HepG2 (cell line): ENCODE measurements at regions not wholly inside any gene's neighbourhood (a gene's known extent, or its start where the extent isn't known, plus 50 kb on each side); places are given as distances from the start of the nearest gene placed in this dataset.

ENCODE experiments used
- ATAC-seq: fragments of 200-7000 bp; cut with Tn5 transposase; 3 replicates; pipeline ENCODE4 v1.9.1; 2020; ENCODE audit warnings: mild to moderate bottlenecking, moderate library complexity
- BruUV-seq: library from RNA; stranded (reverse); fragments of 400-500 nt; replicated peaks from 2 replicates; lab custom pipeline; 2021; lab: Mats Ljungman, UMichigan
- CTCF ChIA-PET: fragments of 300-600 bp; formaldehyde crosslinking; extraction: SDS; loops from one replicate; lab custom pipeline; 2021; ENCODE audit warnings: low total read pairs, inconsistent platforms, low intra/inter-chr PET ratio; lab: Yijun Ruan, JAX
- POLR2A ChIA-PET: fragments of 350-600 bp; sonication (Branson Sonifier 250); formaldehyde crosslinking; loops from one replicate; lab custom pipeline; 2020; ENCODE audit warnings: antibody characterized with exemption, inconsistent platforms; lab: Yijun Ruan, JAX
- DNase-seq: peaks from one replicate; pipeline ENCODE4 v3.0.0-alpha.2; 2015; ENCODE audit warnings: low spot score
- FAIRE-seq: peaks from 3 replicates; lab custom pipeline; 2011; peaks lifted over from hg19 to GRCh38; lab: Jason Lieb, UNC
- H2AFZ ChIP-seq: one replicate; pipeline ENCODE4 v1.6.1; 2011; ENCODE audit warnings: low read length, inconsistent platforms
- H3K27ac ChIP-seq: fragments of 300-600 bp; 3 replicates; pipeline ENCODE4 v1.8.0; 2011; ENCODE audit warnings: mixed run types, mild to moderate bottlenecking, mixed read lengths, low read length, inconsistent platforms; ENCODE audit not compliant: insufficient read depth; ENCODE audit errors: extremely low read length
- H3K27me3 ChIP-seq, 2 experiments: fragments of 200-600 bp in 1 of 2; 2 replicates in 1 of 2; 3 replicates in 1 of 2; pipeline versions ENCODE4 v1.6.0 to v1.8.0; 2011; ENCODE audit warnings: low read length in 2 of 2, mild to moderate bottlenecking in 2 of 2, moderate library complexity in 2 of 2, inconsistent platforms in 1 of 2; ENCODE audit not compliant: insufficient read depth in 2 of 2, control insufficient read depth in 1 of 2
- H3K36me3 ChIP-seq, 2 experiments: fragments of 200-600 bp in 1 of 2; replicated peaks in 1 of 2; 2 replicates in 1 of 2; 3 replicates in 1 of 2; pipeline versions ENCODE4 v1.5.1 to v1.8.0; 2011; ENCODE audit warnings: low read length in 2 of 2, inconsistent platforms in 1 of 2; ENCODE audit not compliant: insufficient read depth in 2 of 2, control insufficient read depth in 1 of 2
- H3K4me1 ChIP-seq: 2 replicates; pipeline ENCODE4 v1.5.1; 2012; ENCODE audit warnings: low read length, inconsistent platforms; ENCODE audit not compliant: insufficient read depth
- H3K4me2 ChIP-seq: 2 replicates; pipeline ENCODE4 v1.6.0; 2011; ENCODE audit warnings: low read depth, low read length, inconsistent platforms
- H3K4me3 ChIP-seq, 3 experiments: fragments of 200-600 bp in 1 of 3; sonication (generic), shearing (Covaris generic) in 1 of 3; replicated peaks in 1 of 3; 2 replicates each; pipeline ENCODE4 v1.5.1; 2011 to 2016; ENCODE audit warnings: low read length in 3 of 3, inconsistent platforms in 2 of 3, low read depth in 2 of 3, mild to moderate bottlenecking in 2 of 3, control low read depth in 1 of 3, mixed read lengths in 1 of 3; ENCODE audit not compliant: insufficient read depth in 1 of 3
- H3K79me2 ChIP-seq: one replicate; pipeline ENCODE4 v1.6.1; 2011; ENCODE audit warnings: low read length, inconsistent platforms; ENCODE audit not compliant: insufficient read depth
- H3K9ac ChIP-seq: 2 replicates; pipeline ENCODE4 v1.6.0; 2011; ENCODE audit warnings: mild to moderate bottlenecking, low read depth, low read length, inconsistent platforms; ENCODE audit not compliant: insufficient read depth
- H3K9me3 ChIP-seq: 2 replicates; pipeline ENCODE4 v1.5.1; 2012; ENCODE audit warnings: mild to moderate bottlenecking, low read length
- H4K20me1 ChIP-seq: 2 replicates; pipeline ENCODE4 v1.6.0; 2011; ENCODE audit warnings: inconsistent platforms, mild to moderate bottlenecking, low read length, moderate library complexity; ENCODE audit not compliant: insufficient read depth
- FIP1L1 ChIP-seq: fragments of 200-400 bp; formaldehyde crosslinking; IDR thresholded peaks from 2 replicates; pipeline ENCODE4 v1.6.1; 2018; ENCODE audit warnings: low read depth, mild to moderate bottlenecking, low read length, moderate library complexity, borderline replicate concordance; ENCODE audit not compliant: insufficient read depth
- HOXA7 ChIP-seq: sonication (generic); formaldehyde crosslinking; IDR thresholded peaks from 2 replicates; pipeline ENCODE4 v1.8.1; 2022; ENCODE audit warnings: mild to moderate bottlenecking, missing genetic modification reagents, moderate library complexity
- JARID2 ChIP-seq: sonication (generic); formaldehyde crosslinking; IDR thresholded peaks from 2 replicates; pipeline ENCODE4 v1.8.1; 2023; ENCODE audit warnings: missing genetic modification reagents, inconsistent platforms; ENCODE audit not compliant: insufficient replicate concordance
- KLF13 ChIP-seq: sonication (generic); formaldehyde crosslinking; IDR thresholded peaks from 2 replicates; pipeline ENCODE4 v1.4.0; 2020; ENCODE audit warnings: mild to moderate bottlenecking, missing genetic modification reagents
- MAX ChIP-seq: IDR thresholded peaks from 2 replicates; pipeline ENCODE4 v1.6.1; 2012; ENCODE audit warnings: inconsistent platforms
- MZF1 ChIP-seq: sonication (generic); formaldehyde crosslinking; IDR thresholded peaks from 2 replicates; pipeline ENCODE4 v1.8.1; 2023; ENCODE audit warnings: mild to moderate bottlenecking, missing genetic modification reagents, borderline replicate concordance
- SMARCC2 ChIP-seq: fragments of 450-650 bp; IDR thresholded peaks from 2 replicates; pipeline ENCODE4 v1.6.1; 2017; ENCODE audit warnings: antibody characterized with exemption, mild to moderate bottlenecking
- TOE1 ChIP-seq: sonication (generic); formaldehyde crosslinking; IDR thresholded peaks from 2 replicates; pipeline ENCODE4 v1.4.0; 2020; ENCODE audit warnings: mild to moderate bottlenecking, missing genetic modification reagents
- TRIM22 ChIP-seq: fragments of 450-650 bp; IDR thresholded peaks from 2 replicates; pipeline ENCODE4 v1.6.1; 2017
- ZNF136 ChIP-seq: sonication (generic); formaldehyde crosslinking; IDR thresholded peaks from 2 replicates; pipeline ENCODE4 v1.8.1; 2022; ENCODE audit warnings: low read depth, mild to moderate bottlenecking, moderate library complexity, missing genetic modification reagents
- ZNF709 ChIP-seq: sonication (generic); formaldehyde crosslinking; IDR thresholded peaks from 2 replicates; pipeline ENCODE4 v1.5.0; 2020; ENCODE audit warnings: mild to moderate bottlenecking, missing genetic modification reagents
- ZSCAN9 ChIP-seq: IDR thresholded peaks from 2 replicates; pipeline ENCODE4 v1.6.1; 2016; ENCODE audit warnings: borderline replicate concordance
- WGBS: methylation state at CpG from one replicate; pipeline ENCODE4 v1.1.6; 2017; ENCODE audit warnings: low lambda C conversion rate; 5-methylcytosine and 5-hydroxymethylcytosine counted together
- in situ Hi-C: cut with HindIII; loops from 2 replicates; pipeline ENCODE4 v1.10.0; 2017; ENCODE audit warnings: low pct_unique_long_range_greater_than_20kb; ENCODE audit not compliant: extremely low pct_ligation_motif_present
- intact Hi-C: fragments of 100-400 bp; cut with micrococcal nuclease; formaldehyde crosslinking; loops from one replicate; pipeline ENCODE4 v1.10.0; 2022; ENCODE audit not compliant: unreplicated experiment

GRCh38 chr4:26269038-26269437 is 51.8 kb upstream of the RBPJ start:
- Histone ChIP-seq H3K4me3 (no peak overlapping the region), H3K27ac (no peak overlapping the region), H3K4me2 (no peak overlapping the region), H3K79me2 (no peaks in the 10 kb centered on the region), H3K36me3 (no peaks in the 10 kb centered on the region), H3K9ac (no peak overlapping the region), H3K4me1 (no peaks in the 10 kb centered on the region), H3K9me3 (no peaks in the 10 kb centered on the region), H4K20me1 (no peaks in the 10 kb centered on the region), H2AFZ (no peak overlapping the region), H3K27me3 (no peaks in the 10 kb centered on the region; a peak in 2 of 5 replicates)
- 48% methylated on average over 4 of the region's 4 CpGs for WGBS
- no TSS peak for BruUV-seq
- intact Hi-C loops (no loop called here), in situ Hi-C loops (no loop called here)
- ChIA-PET POLR2A (no interaction called here), CTCF (no interaction called here)
- no peak for ATAC-seq
- no peak for FAIRE-seq
- no peak for DNase-seq
- TF ChIP-seq ZSCAN9 (CRISPR knock-in tag) (no peak), ZNF709 (no peak), TOE1 (CRISPR knock-in tag) (no peak), SMARCC2 (no peak), MZF1 (CRISPR knock-in tag) (no peak), HOXA7 (CRISPR knock-in tag) (no peak), KLF13 (CRISPR knock-in tag) (no peak), FIP1L1 (no peak), JARID2 (no peak), ZNF136 (CRISPR knock-in tag) (no peak), TRIM22 (no peak), MAX (no peak)
